ENCODE measurements at regions not wholly inside any gene's neighbourhood (a gene's known extent, or its start where the extent isn't known, plus 50 kb on each side); places are given as distances from the start of the nearest gene placed in this dataset.

GRCh38 chr3:135310317-135310716, 515.3 kb downstream of the EPHB1 start:
- DNase-seq, result no peak

GRCh38 chr3:135311699-135312098, 516.6 kb downstream of the EPHB1 start:
- DNase-seq, result no peak

- no peak for DNase-seq
These were observed 519.2 kb downstream of the EPHB1 start for GRCh38 chr3:135314237-135314636.

- no peak for DNase-seq
These were observed 529.2 kb downstream of the EPHB1 start for GRCh38 chr3:135324301-135324700.

- DNase-seq, result no peak
These were observed 530.0 kb downstream of the EPHB1 start for GRCh38 chr3:135325096-135325495.

- DNase-seq, result no peak
These were observed 530.7 kb downstream of the EPHB1 start for GRCh38 chr3:135325726-135326235.

GRCh38 chr3:135326851-135327250, 531.8 kb downstream of the EPHB1 start:
- no peak for DNase-seq

- DNase-seq, result no peak
These were observed 533.0 kb downstream of the EPHB1 start for GRCh38 chr3:135328036-135328435.

- DNase-seq, result no peak
These were observed 534.4 kb downstream of the EPHB1 start for GRCh38 chr3:135329479-135329878.

- no peak for DNase-seq
These were observed 542.1 kb downstream of the EPHB1 start for GRCh38 chr3:135337192-135337591.

GRCh38 chr3:135348690-135349089, 553.6 kb downstream of the EPHB1 start:
- no peak for DNase-seq

- DNase-seq, result no peak
These were observed 554.3 kb downstream of the EPHB1 start for GRCh38 chr3:135349254-135349948.

- no peak for DNase-seq
These were observed 557.2 kb downstream of the EPHB1 start for GRCh38 chr3:135352213-135352612.

- no peak for DNase-seq
These were observed 567.8 kb downstream of the EPHB1 start for GRCh38 chr3:135362889-135363288.

GRCh38 chr3:135364676-135365075, 569.6 kb downstream of the EPHB1 start:
- no peak for DNase-seq

- no peak for DNase-seq
These were observed 571.8 kb downstream of the EPHB1 start for GRCh38 chr3:135366816-135367215.

- no peak for DNase-seq
These were observed 573.3 kb downstream of the EPHB1 start for GRCh38 chr3:135368316-135368715.

- DNase-seq, result no peak
These were observed 573.7 kb downstream of the EPHB1 start for GRCh38 chr3:135368781-135369180.

- DNase-seq, result no peak
These were observed 579.5 kb downstream of the EPHB1 start for GRCh38 chr3:135374571-135374970.

GRCh38 chr3:135382188-135382587, 583.3 kb upstream of the PPP2R3A start:
- no peak for DNase-seq

GRCh38 chr3:135382621-135383020, 582.9 kb upstream of the PPP2R3A start:
- DNase-seq, result no peak

GRCh38 chr3:135383301-135383700, 582.2 kb upstream of the PPP2R3A start:
- DNase-seq, result no peak

GRCh38 chr3:135392151-135392550, 573.4 kb upstream of the PPP2R3A start:
- no peak for DNase-seq

- DNase-seq, result no peak
These were observed 572.4 kb upstream of the PPP2R3A start for GRCh38 chr3:135393159-135393558.

- no peak for DNase-seq
These were observed 571.5 kb upstream of the PPP2R3A start for GRCh38 chr3:135393898-135394525.

All from NCI-H2081 treated with DMSO at 0.1 percent for 48 hours (cell line).